NT2/D1 (cell line): ENCODE measurements at regions not wholly inside any gene's neighbourhood (a gene's known extent, or its start where the extent isn't known, plus 50 kb on each side); places are given as distances from the start of the nearest gene placed in this dataset.

Experiments used
- YY1 ChIP-seq: IDR thresholded peaks from 2 replicates; pipeline ENCODE4 v1.6.1; 2011; ENCODE audit not compliant: insufficient read length, insufficient read depth
- ZNF274 ChIP-seq: IDR thresholded peaks from 2 replicates; pipeline ENCODE4 v1.6.1; 2011; ENCODE audit warnings: mild to moderate bottlenecking, low read depth, low read length

GRCh38 chr3:25377042-25377441 lies 51.0 kb upstream of the RARB start:
- TF ChIP-seq ZNF274 (no peak), YY1 (no peak)
